ENCODE measurements at regions not wholly inside any gene's neighbourhood (a gene's known extent, or its start where the extent isn't known, plus 50 kb on each side); places are given as distances from the start of the nearest gene placed in this dataset.
"Not testable (repeated sequence)": the region's sequence is repeated elsewhere in the genome, so short reads cannot be mapped to it uniquely, and the experiment has no call there.

DNA sequence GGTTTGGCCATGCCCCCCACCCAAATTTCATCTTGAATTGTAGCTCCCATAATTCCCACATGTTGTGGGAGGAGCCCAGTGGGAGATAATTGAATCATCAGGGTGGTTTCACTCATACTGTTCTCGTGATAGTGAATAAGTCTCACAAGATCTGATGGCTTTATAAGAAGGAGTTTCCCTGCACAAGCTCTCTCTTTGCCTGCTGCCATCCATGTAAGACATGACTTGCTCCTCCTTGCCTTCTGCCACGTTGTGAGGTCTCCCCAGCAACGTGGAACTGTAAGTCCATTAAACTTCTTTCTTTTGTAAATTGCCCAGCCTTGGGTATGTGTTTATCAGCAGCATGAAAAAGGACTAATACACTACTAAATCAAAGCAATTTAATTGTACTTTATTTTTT, 507.3 kb upstream of the JAG1 start:
- not testable (repeated sequence) for DNase-seq (ENCODE audit: low spot score)

DNA sequence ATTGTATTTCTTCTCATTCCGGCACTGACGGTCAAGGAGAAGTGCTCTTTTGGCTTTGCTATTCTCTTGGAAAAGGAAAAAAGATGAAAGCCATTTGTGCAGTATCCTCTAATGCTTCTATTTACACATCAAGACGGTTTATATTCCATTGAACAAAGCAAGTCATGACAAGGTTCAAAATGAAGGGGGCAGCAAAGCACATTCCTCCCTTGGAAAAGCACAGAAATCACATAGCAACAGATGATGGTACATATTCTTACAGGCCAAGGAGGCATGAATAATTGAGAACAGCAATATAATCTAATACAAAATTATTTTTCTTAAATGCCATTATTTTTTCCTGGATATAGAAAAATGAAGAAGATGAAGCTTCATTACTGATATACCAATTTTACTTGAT, 508.2 kb upstream of the JAG1 start:
- DNase-seq (ENCODE audit: low spot score): no peak

DNA sequence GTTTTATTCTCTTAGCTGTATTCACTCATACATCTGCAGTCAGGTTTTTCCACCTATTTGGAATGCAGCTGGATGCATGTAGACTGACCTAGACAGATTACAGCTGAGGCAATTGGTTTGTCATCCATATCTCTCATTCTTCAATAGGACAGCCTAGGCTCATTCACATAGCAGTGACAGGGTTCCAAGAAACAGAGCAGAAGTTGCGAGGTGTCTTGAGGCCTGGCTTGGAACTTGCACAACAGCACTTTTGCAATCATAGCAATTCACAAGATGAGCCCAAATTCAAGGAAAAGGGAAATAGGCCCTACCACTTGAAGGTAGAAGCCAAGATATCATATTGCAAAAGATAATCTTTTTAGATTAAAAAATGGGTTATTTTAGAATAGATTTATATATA, 508.9 kb upstream of the JAG1 start:
- DNase-seq (ENCODE audit: low spot score): no peak

DNA sequence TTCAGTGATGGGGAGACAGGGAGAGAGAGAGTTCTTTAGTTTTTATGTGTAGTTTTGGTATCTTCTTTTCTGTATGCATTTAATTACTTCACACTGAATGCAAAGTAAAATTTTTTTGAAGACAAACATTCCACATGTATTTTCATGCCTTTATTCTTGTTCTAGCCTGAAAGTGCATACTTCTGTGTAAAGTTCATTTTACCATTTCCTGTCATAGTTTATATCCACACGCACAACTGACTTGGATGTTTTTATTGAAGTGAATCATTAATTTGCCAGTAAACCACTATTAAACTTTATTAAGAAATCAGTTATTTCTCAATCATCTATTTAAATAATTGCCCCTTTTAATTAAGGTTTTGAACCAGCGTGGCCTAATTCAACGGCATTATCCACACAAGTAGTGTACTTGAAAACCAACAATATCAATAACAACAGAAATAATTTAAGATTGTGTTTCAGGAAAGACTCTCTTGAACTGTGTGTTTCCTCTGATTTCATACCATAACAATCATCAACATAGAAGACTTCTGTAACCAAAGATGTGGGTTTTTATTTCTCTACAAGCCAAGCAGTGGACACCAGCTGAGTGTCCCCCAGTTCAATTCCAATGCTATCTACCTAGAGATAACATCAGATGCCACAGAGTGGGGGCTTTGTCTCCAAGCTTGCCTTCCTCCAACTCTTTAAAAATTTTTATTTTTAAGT, 512.7 kb upstream of the JAG1 start:
- DNase-seq (ENCODE audit: low spot score): no peak

DNA sequence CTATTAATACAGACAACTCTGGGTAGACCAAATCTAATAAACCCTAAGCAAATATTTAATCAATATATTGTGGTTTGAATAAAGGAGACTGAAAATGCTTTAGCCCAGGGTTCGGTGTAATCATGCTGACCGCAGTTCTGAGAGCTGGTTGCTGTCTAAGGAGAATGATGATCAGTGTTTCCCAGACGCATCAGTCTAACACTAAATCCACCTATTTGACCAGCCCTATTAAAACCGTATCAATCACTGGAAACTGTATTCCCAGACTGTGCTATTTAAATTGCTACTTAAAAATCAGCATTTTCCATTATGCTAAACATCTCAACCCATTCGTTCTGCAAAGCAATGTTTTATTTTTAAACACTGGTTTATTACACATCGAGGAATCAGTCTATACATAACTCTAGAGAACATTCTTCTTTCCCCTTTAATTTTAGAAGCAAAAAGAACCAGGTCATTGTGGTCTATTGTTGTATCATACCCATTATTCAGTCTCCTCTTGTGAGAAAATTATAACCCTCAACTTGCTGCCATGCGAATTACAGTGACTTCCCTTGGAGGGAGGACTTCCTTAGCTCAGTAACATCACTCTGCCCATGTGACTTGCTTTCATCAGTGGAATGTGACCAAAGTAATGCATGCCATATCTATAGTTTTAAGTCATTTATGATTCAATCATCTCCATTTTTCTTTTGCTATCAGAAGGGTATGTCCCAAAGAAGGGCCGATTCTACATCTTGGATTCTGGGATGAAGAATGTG, 515.2 kb upstream of the JAG1 start:
- no peak for DNase-seq (ENCODE audit: low spot score)

DNA sequence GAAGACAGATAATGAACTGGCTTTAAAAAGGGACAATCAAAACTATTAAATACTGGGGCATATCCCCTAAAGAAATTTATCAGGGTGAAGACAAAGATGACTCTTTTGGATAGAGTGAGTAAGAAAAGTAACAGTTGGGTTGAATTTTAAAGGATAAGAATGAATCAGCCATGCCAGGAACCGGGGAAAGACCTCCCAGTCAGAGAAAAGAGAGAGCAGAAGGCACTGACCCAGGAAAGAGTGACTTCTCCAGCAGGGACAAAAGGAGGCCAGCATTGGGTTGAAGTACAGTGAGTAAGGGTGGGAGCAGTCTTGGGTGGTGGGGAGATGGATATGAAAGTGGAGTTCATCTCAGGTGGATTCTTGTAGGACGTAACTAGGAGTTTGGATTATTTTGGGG, 516.9 kb upstream of the JAG1 start:
- no peak for DNase-seq (ENCODE audit: low spot score)

DNA sequence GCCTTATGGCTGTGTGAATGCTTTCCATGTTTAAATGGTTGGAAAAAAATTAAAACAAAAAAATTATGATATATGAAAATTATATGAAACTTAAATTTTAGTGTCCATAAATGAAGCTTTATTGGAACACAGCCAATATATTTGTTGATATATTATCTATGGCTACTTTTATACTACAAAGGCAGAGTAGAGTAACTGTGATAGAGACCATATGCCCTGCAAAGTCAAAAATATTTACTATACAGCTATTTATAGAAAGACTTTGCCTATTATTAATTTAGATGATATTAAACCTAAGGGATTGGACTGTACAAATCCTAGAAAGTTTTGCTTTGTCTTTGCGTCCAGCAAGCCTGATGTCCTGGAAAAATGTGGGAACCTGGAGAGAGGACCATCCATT, 518.3 kb upstream of the JAG1 start:
- no peak for DNase-seq (ENCODE audit: low spot score)

DNA sequence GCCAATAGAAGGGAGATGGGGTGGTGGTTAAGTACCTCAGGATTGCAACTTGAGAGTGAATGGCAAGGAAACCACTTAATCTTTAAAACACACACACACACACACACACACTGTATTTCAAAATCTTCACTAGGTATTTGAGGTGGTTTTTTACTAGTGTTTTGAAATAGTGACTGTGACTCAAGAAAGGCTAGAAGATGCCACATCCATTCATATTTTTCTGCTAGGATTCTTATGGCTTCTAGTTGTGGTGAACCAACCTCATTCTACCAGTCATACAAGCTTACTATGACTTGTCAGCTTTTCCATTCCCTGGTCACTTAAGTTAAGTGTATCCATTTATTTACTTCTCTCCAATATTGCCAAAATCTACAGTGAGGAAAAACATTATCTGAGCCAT, 519.4 kb upstream of the JAG1 start:
- DNase-seq (ENCODE audit: low spot score): no peak

DNA sequence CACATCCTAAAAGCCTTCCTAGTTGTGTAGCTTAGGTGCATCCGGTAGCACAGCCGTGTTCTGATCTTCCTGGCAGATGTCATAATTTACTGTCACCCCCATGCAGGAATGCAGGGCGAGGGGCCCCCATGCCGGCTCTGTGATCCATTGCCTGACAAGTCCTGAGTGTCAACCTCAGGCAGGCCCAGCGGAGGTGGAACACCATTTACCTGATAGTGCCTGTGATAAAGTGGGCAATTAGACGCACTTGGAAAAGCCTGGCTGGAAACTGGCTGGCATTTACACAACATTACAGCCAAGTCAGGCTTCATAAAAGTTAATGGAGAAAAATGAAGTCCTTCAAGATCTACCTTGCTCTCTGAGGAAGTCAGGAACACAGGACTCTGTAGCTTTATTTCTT, 521.4 kb upstream of the JAG1 start:
- no peak for DNase-seq (ENCODE audit: low spot score)

DNA sequence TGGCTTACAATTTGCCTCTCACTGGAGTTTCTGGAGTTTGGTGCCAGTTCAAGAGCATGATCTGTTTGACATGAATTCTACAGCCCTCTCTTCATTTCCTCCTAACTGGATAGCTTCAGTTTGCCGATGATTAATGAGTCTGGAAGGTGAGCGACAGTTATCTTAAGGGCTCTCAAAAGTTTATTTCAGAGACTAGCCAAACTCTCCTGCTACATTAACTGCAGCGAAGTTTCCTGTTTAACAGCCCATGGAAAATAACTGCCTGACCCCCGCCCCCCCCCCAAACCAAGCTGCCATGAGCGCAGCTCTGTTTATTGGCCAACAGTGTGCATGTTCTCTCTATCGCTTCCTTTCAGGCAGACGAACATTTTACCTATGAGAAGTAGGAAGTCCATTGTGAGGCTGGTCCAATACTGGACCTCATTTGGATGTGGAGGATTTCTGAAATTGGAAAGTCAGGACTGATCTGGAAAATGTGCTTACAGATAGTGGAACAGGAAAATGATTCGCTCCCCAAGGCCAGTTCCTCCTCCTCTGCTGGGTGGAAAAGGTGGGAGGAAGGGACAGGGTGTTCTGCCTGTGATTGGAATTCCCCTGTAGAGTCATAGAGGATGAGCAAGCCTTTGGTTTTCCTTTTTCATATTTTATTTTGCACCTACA, 522.2 kb upstream of the JAG1 start:
- no peak for DNase-seq (ENCODE audit: low spot score)

DNA sequence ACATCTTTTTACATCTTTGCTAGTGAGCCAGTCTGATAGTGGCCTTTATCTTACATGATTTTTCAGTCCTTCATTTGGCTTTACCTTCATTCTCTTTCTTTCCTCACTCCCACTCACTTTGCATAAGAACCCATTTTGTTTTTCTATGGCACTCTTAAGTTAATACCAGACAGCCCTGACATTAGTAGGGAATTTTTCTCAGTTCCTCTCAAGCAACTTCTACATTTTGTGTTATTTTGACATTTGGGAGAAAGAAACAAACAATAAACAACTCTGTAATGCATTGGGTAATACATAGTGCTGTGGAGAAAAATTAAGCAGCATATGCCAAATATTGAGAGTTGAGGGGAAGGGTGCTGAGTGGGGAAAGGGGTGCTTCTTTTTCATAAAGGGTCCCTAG, 524.1 kb upstream of the JAG1 start:
- no peak for DNase-seq (ENCODE audit: low spot score)

DNA sequence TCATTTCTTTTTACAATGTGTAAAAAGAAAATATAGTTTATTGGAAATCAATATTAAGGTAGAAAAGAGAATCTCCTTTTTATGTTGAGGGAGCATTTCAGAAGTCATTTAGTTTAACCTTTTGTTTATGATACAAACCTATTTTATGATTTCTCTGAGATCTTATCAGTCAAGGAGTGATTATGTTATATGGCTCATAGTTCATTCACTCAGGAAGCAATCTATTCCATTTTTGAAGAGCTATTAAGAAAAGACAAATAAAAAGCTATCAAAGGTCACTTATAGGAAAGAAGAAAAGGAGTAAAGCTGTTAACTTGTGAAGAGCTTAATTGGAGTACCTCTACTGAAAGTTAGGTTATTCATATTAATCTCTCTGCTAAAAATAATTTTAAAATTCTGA, 526.6 kb upstream of the JAG1 start:
- DNase-seq (ENCODE audit: low spot score): no peak

DNA sequence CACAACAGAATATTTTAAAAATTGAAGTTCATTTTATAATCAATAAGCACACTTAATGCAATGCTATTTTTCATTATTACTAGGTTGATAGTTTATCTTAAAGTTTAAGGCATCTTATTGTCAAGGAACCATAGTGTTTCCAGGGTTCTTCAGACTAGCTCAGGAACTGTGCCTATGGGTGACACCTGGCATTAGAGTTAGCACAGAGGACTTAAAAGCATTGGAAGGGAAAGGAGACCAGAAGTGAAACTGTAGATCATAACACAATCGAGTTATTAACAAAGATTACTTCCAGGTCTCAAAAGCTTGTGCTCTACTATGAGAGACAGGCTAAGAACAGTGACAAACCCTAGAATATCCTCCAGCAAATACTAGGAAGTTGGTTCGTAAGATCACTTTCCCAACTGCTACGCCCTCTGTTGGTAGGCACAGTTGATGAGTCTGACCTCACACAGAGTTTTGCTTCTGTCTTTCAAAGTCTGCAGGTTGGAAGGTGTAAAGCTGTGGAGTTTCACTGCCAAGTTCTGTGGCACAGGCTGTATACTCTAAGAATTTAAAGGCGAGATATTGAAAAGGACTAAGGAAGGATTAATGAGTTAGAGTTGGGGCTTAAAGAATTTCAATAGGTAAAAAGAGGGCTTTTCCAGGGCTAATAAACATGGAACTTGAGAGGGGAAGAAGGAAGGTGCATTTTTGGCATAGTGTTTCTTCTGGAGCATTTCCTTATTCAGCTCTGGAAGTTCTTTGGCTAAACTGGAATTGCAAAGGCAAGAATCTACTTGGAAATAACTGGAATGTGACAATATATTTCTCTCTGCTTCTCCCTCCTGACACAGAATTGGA, 531.3 kb upstream of the JAG1 start:
- no peak for DNase-seq (ENCODE audit: low spot score)

DNA sequence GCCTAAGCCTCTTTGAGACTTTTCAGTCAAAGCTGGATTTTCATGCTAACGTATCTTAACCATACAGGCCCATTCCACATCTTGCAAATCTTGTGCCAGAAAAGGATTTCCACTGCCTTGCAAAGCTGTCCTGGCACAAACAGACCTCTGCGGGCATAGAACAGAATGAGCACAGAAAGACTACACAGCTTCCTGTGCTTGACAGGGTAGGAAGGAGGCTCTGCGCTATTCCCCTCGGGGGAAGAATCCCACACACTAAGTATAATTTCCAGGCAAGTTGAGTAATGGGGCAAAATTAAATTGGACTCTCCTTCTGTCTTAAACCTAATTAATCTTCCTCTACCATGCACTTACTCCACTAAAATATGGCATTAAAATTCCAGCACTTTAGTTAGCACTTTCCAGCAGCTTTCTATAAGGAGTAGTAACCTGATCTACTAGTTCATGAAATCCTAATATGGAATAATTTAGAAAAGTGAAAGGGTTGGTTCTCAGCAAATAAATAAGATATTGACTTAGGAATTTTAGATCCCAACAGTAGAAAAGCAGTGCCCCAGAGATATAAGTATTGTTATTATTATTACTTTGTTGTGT, 532.1 kb upstream of the JAG1 start:
- no peak for DNase-seq (ENCODE audit: low spot score)

DNA sequence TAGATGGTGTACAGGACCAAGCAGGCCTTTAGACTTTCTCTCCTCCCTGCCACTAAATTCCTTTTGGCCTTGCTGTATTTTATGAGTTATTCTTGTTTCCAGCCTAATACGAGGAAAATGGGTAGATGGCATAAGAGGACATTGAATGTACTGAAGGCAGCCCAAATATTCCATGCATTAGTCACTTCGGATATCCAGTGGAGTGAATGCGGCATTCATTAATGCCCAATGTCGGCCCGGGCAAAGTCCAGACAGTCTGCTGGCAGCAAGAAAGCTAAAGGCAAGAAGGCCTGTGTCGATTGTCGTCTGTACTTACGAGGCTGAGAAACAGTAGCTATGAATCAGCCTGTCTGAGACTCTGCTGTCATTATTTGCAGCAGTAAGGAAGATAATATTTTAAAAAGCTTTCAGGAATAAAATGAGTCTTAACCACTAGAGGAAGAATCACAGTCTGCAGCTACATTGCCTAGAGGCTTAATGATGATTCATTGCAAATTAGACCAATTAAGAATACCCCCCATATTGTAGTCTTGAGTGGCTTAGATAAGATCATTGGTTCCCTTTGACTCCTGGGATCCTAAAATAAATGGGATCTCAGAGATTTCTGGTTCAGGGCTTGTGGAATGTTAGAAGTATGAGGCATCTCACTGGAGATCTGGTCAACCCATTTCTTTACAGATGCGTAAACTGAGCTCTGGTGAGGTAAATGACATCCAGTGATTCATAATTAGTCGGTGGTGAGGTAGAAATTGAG, 534.1 kb upstream of the JAG1 start:
- DNase-seq (ENCODE audit: low spot score): no peak

DNA sequence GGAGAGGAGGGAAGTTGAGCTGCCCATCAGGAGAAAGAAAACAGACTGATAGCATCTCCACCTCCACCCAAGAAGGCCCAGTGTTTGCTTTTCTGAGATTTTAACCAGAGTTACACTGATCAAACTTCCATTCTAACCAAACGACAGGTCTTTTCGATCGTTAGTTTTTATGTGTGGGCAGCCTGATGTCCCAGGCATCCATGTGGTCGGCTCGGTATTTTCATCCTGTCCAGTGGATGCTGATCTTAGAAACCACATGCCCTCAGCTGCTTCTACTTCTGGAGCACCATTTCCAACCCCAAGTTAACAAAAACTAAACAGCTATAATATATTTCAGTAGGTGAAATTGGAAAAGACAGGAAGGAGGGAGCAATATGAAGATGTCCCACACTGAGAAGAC, 536.8 kb upstream of the JAG1 start:
- DNase-seq (ENCODE audit: low spot score): no peak

DNA sequence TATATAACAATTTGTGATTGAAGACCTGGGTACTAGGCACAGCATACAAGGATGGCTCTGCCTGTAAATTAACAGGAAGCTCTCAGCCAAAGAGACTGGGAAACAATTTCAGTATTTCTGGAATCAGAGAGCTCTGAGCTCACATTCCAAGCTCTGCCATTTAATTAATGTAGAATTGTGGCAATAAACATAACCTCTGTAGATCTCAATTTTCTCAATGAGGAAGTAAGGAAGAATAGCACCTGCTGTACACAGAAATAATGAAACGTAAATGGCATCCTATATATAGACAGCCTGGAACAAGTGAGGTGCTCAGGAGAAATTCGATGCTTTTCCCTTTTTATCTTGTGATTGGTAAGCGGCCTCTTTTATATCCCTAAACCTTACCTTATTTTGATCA, 538.5 kb upstream of the JAG1 start:
- DNase-seq (ENCODE audit: low spot score): no peak

DNA sequence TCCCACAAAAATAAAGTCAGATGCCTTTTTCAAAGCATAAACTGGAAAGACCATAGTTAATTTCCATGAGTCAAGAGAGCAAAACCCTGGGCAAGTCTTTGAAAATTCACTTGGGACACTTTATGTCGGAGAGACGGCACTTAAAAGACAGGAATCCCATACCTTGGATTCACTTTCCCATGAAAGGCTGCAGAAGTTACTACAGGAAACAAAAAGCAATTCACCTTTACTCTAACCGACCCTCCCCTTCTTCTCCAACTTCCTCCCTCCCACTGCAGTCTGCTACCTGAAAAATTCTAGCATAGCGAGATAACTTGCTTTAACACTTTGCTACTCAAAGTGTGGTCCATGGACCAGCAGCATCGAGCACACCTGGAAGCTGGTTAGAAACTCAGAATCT, 539.1 kb upstream of the JAG1 start:
- DNase-seq (ENCODE audit: low spot score): no peak

DNA sequence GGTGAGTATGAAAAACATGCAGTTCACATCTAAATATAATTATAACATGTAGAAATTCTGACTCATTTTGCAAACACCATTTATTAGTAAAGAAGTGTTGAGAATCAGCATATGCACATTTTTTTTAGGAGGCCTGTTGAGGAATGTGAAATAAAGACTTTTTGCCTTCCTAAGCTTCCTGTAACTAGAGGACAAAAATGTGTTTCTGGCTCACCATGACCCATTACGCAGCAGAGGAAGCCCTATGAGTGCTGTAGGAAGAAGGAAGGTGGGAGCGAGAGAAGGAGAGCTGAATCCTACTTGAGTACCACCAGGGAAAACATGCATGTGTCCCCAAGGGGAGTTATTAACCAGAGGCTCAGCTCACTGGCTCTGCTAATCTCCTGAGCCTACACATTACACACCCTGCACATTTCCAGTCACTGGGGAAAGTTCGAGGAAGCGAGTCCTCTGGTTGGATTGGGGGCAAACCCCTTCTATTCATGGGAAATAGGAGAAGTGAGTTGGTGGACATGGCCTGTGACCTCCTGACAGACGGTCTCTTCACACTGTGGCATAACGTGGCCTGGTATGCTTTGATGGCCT, 540.5 kb upstream of the JAG1 start:
- DNase-seq (ENCODE audit: low spot score): no peak

DNA sequence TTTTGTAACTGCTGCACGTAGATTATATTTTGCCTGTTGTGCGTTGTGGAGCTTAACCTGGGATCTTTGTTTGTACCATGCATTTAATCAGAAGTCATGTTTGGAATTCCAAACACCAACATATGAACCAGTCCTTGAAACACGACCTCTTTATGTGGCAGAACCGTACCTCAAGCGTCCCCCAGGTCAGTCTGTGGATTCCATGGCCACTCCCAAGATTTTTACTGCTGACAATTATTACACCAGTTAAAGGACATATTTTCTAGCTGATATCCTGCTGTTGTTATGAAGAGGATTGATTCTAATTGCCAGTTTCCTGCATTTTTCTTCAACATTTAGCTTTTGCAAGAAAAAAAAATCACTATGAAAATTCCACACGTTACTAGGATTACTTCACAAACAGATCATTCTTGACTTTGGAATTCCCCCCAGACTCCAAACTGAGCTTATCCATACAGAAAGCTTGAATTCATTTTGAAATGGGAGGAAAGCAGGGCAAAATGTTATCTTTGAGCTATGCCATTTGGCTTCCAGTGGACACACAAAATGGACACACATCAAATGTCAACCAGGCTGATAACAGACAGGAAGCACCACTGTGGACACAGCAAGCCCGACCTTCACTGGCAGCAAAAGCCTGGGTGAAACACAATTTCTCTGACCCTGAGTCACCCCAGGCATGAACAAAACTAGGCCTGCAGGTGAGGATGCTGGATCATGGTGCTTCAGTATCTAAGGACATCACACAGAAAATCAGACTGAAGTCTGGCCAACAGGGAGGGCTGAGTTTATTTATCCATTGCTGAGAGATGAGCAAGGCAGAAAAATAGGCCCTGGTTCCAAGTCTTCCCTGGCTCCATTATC, 542.9 kb upstream of the JAG1 start:
- no peak for DNase-seq (ENCODE audit: low spot score)

Data from hepatic stellate cell (primary cell).